Vagina (tissue), 2 donors: ENCODE measurements at regions not wholly inside any gene's neighbourhood (a gene's known extent, or its start where the extent isn't known, plus 50 kb on each side); places are given as distances from the start of the nearest gene placed in this dataset.

ENCODE experiments used
- DNase-seq, 2 donors: peaks; one replicate each; pipeline ENCODE4 v3.0.0-alpha.2; 2017; ENCODE audit errors: extremely low spot score in 2 of 2
- H3K27ac ChIP-seq: fragments of 200-600 bp; sonication (generic); one replicate; pipeline ENCODE4 v1.5.1; 2019
- H3K27me3 ChIP-seq: fragments of 200-600 bp; sonication (generic); one replicate; pipeline ENCODE4 v1.5.1; 2019
- H3K36me3 ChIP-seq, 2 donors: fragments of 200-600 bp; sonication (generic); one replicate each; pipeline ENCODE4 v1.5.1; 2017 to 2019
- H3K4me1 ChIP-seq: fragments of 200-600 bp; sonication (generic); one replicate; pipeline ENCODE4 v1.5.1; 2019
- H3K4me3 ChIP-seq, 2 donors: fragments of 200-600 bp; sonication (generic); 1 replicate in 1 of 2; 2 replicates in 1 of 2; pipeline ENCODE4 v1.5.1; 2016 to 2019
- H3K9me3 ChIP-seq: fragments of 200-600 bp; sonication (generic); one replicate; pipeline ENCODE4 v1.5.1; 2019
- CTCF ChIP-seq, 3 experiments: fragments of 450-650 bp in 2 of 3; fragments of 200-600 bp in 1 of 3; sonication (generic) in 1 of 3; IDR thresholded peaks; one replicate each; pipeline ENCODE4 v1.5.1; 2017 to 2019; ENCODE audit warnings: antibody characterized with exemption in 3 of 3, mild to moderate bottlenecking in 2 of 3, moderate library complexity in 2 of 3
- POLR2A ChIP-seq, 2 donors: fragments of 450-650 bp; IDR thresholded peaks; one replicate each; pipeline ENCODE4 v1.6.1; 2017; ENCODE audit warnings: antibody characterized with exemption in 2 of 2, mild to moderate bottlenecking in 2 of 2, moderate library complexity in 2 of 2
- POLR2AphosphoS5 ChIP-seq, 2 donors: sonication (generic); formaldehyde crosslinking; IDR thresholded peaks; one replicate each; pipeline ENCODE4 v1.9.0; 2017; ENCODE audit warnings: antibody characterized with exemption in 2 of 2, mild to moderate bottlenecking in 2 of 2, low read depth in 1 of 2; ENCODE audit not compliant: insufficient read depth in 1 of 2
- intact Hi-C: fragments of 100-400 bp; cut with DNase I; formaldehyde crosslinking; loops from one replicate; pipeline ENCODE4 v1.15.1; 2023

GRCh38 chr18:24993628-24994027 is 358.3 kb downstream of the ZNF521 start:
- intact Hi-C loops = no loop called here
- no peaks in the 10 kb centered on the region for H3K9me3 ChIP-seq
- DNase-seq = no peak
- peaks cover 3% of the 10 kb centered on the region for H3K4me1 ChIP-seq
- no peaks in the 10 kb centered on the region for H3K27me3 ChIP-seq
- TF ChIP-seq POLR2AphosphoS5 (IDR thresholded peaks at IDR 0.05; ENCODE audit: insufficient read depth in 1 of 2, low read depth in 1 of 2) = no peak
- TF ChIP-seq POLR2A (IDR thresholded peaks at IDR 0.05) = no peak
- H3K36me3 ChIP-seq = no peaks in the 10 kb centered on the region
- H3K4me3 ChIP-seq = no peak overlapping the region
- no peak overlapping the region for H3K27ac ChIP-seq

GRCh38 chr18:24995056-24995455 is 356.9 kb downstream of the ZNF521 start:
- H3K27me3 ChIP-seq = no peaks in the 10 kb centered on the region
- no peak for DNase-seq
- H3K4me1 ChIP-seq = no peaks in the 10 kb centered on the region
- peaks cover 8% of the 10 kb centered on the region for H3K9me3 ChIP-seq
- no peak for TF ChIP-seq POLR2A (IDR thresholded peaks at IDR 0.05)
- TF ChIP-seq CTCF (IDR thresholded peaks at IDR 0.05) = no peak
- TF ChIP-seq POLR2AphosphoS5 (IDR thresholded peaks at IDR 0.05; ENCODE audit: insufficient read depth in 1 of 2, low read depth in 1 of 2) = no peak
- intact Hi-C loops = no loop called here
- no peak overlapping the region for H3K27ac ChIP-seq
- no peak overlapping the region for H3K4me3 ChIP-seq
- H3K36me3 ChIP-seq = no peaks in the 10 kb centered on the region

GRCh38 chr18:24995755-24996154 is 356.2 kb downstream of the ZNF521 start:
- TF ChIP-seq POLR2A (IDR thresholded peaks at IDR 0.05) (no peak), CTCF (IDR thresholded peaks at IDR 0.05) (no peak), POLR2AphosphoS5 (IDR thresholded peaks at IDR 0.05; ENCODE audit: insufficient read depth in 1 of 2, low read depth in 1 of 2) (no peak)
- Histone ChIP-seq H3K9me3 (peaks cover 8% of the 10 kb centered on the region), H3K4me3 (no peak overlapping the region), H3K36me3 (no peaks in the 10 kb centered on the region), H3K27me3 (no peaks in the 10 kb centered on the region), H3K4me1 (no peaks in the 10 kb centered on the region), H3K27ac (no peak overlapping the region)
- intact Hi-C loops = no loop called here
- no peak for DNase-seq

GRCh38 chr18:24999650-25000267 is 352.2 kb downstream of the ZNF521 start:
- Histone ChIP-seq H3K4me1 (no peaks in the 10 kb centered on the region), H3K27me3 (no peaks in the 10 kb centered on the region), H3K4me3 (no peak overlapping the region), H3K36me3 (no peaks in the 10 kb centered on the region), H3K9me3 (peaks cover 8% of the 10 kb centered on the region), H3K27ac (no peak overlapping the region)
- TF ChIP-seq POLR2A (IDR thresholded peaks at IDR 0.05) = no peak
- TF ChIP-seq POLR2AphosphoS5 (IDR thresholded peaks at IDR 0.05; ENCODE audit: insufficient read depth in 1 of 2, low read depth in 1 of 2) = no peak
- intact Hi-C loops = no loop called here
- DNase-seq = no peak

- no peaks in the 10 kb centered on the region for H3K4me1 ChIP-seq
- peaks cover 8% of the 10 kb centered on the region for H3K9me3 ChIP-seq
- no peak overlapping the region for H3K27ac ChIP-seq
- no peak for DNase-seq
- H3K36me3 ChIP-seq = no peaks in the 10 kb centered on the region
- no peak overlapping the region for H3K4me3 ChIP-seq
- TF ChIP-seq POLR2A (IDR thresholded peaks at IDR 0.05) (no peak), CTCF (IDR thresholded peaks at IDR 0.05) (no peak), POLR2AphosphoS5 (IDR thresholded peaks at IDR 0.05; ENCODE audit: insufficient read depth in 1 of 2, low read depth in 1 of 2) (no peak)
- no peaks in the 10 kb centered on the region for H3K27me3 ChIP-seq
- intact Hi-C loops = no loop called here
Observed at GRCh38 chr18:25001803-25002202, 350.2 kb downstream of the ZNF521 start.

- Histone ChIP-seq H3K9me3 (no peaks in the 10 kb centered on the region), H3K4me3 (no peak overlapping the region), H3K27me3 (no peaks in the 10 kb centered on the region), H3K4me1 (no peaks in the 10 kb centered on the region), H3K36me3 (no peaks in the 10 kb centered on the region), H3K27ac (no peak overlapping the region)
- no peak for DNase-seq
- no peak for TF ChIP-seq POLR2A (IDR thresholded peaks at IDR 0.05)
- no peak for TF ChIP-seq POLR2AphosphoS5 (IDR thresholded peaks at IDR 0.05; ENCODE audit: insufficient read depth in 1 of 2, low read depth in 1 of 2)
- no peak for TF ChIP-seq CTCF (IDR thresholded peaks at IDR 0.05)
- intact Hi-C loops = loop anchor here (5.0 kb wide), 1 partner anchor 1667 kb away; no protein-coding TSS in a partner anchor
Observed at GRCh38 chr18:25005541-25006403, 346.2 kb downstream of the ZNF521 start.
